ENCODE measurements at regions not wholly inside any gene's neighbourhood (a gene's known extent, or its start where the extent isn't known, plus 50 kb on each side); places are given as distances from the start of the nearest gene placed in this dataset.
"Not testable (repeated sequence)": the region's sequence is repeated elsewhere in the genome, so short reads cannot be mapped to it uniquely, and the experiment has no call there.

GRCh38 chr10:45564303-45564959, 108.1 kb downstream of the ZFAND4 start:
- FAIRE-seq = no peak

DNA sequence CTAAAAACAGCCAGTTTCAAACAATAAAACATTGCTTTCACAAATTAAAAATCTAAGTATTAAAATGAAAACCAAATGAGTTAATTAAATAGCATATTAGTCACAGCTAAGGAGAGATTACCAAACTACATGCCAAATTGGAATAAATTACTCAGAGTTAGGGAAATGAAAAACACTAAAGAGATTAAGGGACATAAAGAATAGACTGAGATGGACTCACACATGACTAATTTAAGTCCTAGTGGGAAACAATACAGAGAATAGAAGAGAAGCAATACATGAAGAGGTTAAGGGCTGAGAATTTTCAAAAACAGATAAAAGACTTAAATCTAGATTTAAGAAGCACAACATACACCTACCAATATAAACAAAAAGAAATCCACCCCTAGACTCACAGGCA, 110.6 kb downstream of the ZFAND4 start:
- FAIRE-seq = no peak

GRCh38 chr10:45560262-45560661, 112.3 kb downstream of the ZFAND4 start:
- no peak for FAIRE-seq

DNA sequence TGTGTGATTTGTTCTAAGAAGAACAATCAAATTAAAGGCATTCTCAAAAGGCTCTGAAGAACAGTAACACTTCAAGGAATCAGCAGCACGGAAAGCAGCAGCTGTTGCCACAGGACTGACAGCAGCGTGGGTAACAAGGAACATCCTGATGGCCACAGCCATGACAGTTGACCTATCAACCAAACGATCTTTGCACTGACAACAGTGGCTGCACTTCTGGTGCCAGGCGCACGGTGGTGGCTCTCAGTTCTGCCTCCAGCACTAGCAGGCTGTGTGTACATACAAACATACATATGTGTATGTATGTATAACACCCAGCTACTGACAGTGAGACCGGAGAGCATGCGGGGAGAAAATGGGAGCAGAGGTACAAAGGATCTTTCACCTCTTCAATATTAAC, 114.1 kb downstream of the ZFAND4 start:
- no peak for FAIRE-seq

DNA sequence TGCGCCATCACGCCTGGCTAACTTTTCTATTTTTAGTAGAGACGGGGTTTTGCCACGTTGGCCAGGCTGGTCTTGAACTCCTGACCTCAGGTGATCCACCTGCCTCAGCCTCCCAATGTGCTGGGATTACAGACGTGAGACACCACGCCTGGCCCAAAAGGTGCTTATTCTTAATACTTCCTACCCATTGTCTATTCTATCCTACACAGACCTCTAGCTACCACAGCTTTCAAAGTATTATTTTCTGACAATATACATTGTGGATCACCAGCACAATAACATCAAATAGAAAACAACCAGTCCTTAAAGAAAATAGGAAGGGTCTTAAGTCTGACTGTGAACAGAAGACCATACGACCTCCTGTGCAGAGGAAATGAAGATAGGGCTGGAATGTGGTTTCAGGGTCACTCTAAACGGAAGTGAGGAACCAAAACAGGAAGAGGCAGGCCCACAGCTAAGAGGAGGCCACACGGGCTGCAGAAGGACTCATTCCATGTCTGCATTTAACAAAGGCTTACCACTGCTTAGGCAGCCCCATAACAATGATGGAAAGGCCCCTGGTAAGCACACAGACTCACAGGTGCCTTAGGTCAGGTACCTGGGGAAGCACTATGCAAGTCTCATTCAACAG, 115.2 kb downstream of the ZFAND4 start:
- no peak for FAIRE-seq

GRCh38 chr10:45555795-45556194, 116.8 kb downstream of the ZFAND4 start:
- no peak for FAIRE-seq

DNA sequence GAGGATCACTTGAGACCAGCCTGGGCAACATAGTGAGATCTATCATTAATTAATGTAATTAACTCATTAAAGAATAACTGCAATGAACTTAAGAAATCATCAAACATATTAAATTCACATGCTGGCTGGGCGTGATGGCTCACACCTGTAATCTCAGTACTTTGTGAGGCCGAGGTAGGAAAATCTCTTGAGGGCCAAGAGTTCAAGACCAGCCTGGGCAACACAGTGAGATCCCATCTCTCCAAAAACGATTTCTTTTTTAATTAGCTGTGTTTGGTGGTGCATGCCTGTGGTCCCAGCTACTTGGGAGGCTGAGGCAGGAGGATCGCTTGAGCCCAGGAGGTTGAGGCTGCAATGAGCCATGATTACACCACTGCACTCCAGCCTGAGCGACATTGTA, 117.2 kb downstream of the ZFAND4 start:
- not testable (repeated sequence) for FAIRE-seq

GRCh38 chr10:45553613-45554012, 119.0 kb downstream of the ZFAND4 start:
- FAIRE-seq = no peak

GRCh38 chr10:45553155-45553554, 119.4 kb downstream of the ZFAND4 start:
- FAIRE-seq = no peak

DNA sequence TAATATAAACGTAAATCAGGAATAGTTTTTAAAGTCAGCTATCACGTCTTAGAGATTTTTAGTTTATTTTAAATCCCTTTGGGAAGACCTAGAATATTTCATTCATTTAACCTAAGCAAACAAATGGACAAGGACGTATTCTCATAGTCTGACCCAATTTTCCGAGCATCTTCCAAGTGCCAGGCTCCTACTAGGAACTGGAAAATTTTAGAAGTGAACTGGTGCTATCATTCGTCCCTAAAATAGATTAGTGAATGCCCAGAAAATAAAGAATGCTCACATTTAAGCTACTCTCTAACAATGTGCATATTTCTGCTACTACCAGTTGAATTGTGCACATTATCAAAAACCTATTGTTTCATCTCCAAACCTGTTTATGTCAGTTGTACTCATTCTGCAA, 120.1 kb downstream of the ZFAND4 start:
- FAIRE-seq = no peak

DNA sequence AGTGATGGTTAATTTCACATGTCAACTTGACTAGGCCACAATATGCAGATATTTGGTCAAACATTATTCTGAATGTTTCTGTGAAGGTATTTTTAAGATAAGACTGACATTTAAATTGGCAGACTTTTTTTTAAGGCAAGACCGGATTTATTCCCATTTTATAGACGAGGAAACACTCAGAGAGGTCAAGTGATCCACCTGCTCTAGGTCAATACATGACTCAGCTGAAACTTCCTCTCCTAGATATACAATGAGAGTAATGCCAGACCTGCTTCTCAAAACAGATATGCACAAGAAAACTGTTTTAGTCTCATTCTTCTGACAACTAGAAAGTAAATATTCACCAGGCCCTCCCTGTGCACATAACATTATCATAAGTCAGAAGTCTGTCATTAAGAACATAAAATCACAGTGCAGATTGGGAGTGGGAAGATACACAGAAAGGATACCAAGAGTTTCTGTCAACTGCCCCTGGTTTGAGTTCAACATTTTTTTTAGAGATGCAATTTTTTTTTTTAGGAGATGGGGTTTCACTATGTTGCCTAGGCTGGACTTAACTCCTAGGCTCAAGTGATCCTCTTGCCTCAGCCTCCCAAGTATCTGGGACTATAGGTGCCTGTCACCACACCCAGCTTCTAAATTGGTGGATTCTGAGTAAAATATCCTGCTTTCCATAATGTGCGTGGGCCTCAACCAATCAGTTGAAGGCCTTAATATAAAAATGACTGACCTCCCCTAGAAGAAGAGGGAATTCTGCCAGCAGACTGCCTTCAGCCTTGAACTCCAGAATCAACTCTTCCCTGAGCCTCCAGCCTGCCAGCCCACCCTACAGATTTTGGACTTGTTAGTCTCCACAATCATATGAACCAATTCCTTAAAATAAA, 121.4 kb downstream of the ZFAND4 start:
- FAIRE-seq = no peak

DNA sequence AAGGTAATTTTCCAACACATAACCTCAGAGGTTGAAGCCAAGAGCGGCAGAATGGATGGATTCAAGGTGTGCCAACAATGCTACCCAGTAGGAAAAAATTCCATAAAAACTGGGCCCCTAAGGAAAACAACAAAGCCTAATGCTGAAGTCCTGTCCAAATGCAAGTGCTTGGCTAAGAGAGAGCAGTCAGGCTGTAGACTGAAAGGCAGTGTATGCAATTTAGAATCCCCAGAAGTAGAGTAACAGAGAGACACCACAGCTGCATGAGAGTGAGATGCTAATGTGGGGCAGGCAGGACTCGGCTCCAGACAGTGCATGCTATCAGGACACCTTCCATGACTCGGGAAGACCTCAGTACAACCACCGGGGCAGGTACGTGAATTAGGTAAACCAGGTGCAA, 124.5 kb downstream of the ZFAND4 start:
- no peak for FAIRE-seq

- no peak for FAIRE-seq
Measured at GRCh38 chr10:45547207-45547606, 125.4 kb downstream of the ZFAND4 start.

DNA sequence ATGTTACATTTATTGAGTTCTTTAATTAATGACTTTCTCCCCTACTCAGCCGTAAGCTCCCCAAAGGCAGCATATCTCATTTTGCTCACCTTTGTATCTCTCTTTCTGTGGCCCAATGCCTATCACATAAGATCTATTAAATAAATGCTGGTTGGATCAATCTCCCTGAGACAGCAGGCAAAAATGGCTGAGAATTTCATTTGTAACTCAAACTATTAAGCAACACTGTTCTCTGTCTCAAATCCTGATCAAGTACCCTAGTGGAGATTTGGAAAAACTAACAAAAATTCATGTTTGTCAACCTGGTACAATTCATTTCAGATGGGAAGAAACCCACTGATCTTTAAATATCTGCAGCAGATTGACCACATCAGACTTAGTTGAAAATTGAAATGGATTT, 127.4 kb downstream of the ZFAND4 start:
- FAIRE-seq = no peak

GRCh38 chr10:45544191-45544590, 128.4 kb downstream of the ZFAND4 start:
- no peak for FAIRE-seq

- FAIRE-seq = not testable (repeated sequence)
Measured at GRCh38 chr10:45541032-45541431, 131.5 kb downstream of the ZFAND4 start.

DNA sequence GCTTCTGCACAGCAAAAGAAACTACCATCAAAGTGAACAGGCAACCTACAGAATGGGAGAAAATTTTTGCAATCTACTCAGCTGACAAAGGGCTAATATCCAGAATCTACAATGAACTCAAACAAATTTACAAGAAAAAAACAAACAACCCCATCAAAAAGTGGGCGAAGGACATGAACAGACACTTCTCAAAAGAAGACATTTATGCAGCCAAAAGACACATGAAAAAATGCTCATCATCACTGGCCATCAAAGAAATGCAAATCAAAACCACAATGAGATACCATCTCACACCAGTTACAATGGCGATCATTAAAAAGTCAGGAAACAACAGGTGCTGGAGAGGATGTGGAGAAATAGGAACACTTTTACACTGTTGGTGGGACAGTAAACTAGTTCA, 132.0 kb downstream of the ZFAND4 start:
- FAIRE-seq = not testable (repeated sequence)

GRCh38 chr10:45539569-45539968, 133.0 kb downstream of the ZFAND4 start:
- FAIRE-seq = not testable (repeated sequence)

GRCh38 chr10:45534572-45534971, 138.0 kb downstream of the ZFAND4 start:
- FAIRE-seq = no peak

DNA sequence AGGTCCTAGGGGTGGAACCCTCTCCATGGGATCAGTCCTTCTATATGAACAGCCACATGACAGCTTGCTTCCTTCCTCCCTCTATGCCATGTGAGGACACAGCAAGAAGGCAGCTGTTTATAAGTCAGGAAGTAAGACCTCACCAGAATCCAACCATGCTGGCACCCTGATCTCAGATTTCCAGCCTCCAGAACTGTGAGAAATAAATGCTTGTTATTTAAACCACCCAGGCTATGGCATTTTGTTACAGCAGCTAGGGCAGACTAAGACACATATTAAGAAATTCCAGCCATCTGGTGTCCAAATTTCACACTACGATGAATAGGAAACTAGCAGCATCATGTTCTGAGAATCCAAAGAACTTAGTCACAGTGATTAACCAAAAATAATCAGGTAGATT, 140.1 kb downstream of the ZFAND4 start:
- FAIRE-seq = no peak

GRCh38 chr10:45526309-45526905, 146.2 kb downstream of the ZFAND4 start:
- no peak for FAIRE-seq

- FAIRE-seq = peak; percentile 8
Measured at GRCh38 chr10:45520476-45520875, 146.5 kb downstream of the ALOX5 start.

- no peak for FAIRE-seq
Measured at GRCh38 chr10:45518741-45519140, 144.7 kb downstream of the ALOX5 start.
